ENCODE measurements at regions not wholly inside any gene's neighbourhood (a gene's known extent, or its start where the extent isn't known, plus 50 kb on each side); places are given as distances from the start of the nearest gene placed in this dataset.

DNA sequence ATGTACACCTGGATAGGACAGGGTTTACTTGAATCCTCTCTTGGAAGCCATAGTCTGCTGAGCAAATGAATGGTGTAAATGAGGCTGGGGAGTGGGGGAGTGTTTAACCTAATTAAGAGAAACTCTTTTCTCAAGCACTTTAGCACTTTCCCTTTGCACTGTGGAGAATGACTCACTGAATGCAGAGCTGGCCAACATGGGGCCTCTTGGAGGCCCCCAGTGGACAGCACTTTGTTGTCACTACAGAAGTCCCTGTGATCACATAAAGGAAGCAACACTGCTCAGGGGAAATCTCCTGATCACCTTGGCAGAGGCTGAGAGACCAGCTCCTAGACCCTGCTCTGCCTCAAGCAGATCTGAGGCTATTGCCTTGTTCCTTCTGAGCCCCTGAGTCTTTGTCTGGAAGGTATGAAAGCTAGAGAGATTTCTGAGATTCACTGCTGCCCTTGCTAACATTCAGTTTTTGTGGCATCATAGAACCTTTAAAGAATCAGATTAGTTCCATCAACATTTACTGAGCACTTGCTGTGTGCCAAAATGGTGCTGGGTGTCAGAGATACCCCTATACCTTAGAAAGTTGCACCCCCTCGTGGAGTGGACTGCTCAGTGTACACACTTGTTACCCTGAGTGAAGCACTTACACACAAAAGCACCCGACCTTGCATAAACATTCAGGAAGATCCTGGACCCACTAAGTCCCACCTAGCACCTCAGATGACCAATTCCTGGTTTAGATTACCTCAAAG lies 230.1 kb upstream of the CCL2 start:
- ChIA-PET POLR2A (no interaction called here), CTCF (ENCODE audit: low intra/inter-chr PET ratio, low total read pairs) (no interaction called here)
- Histone ChIP-seq H3K4me1 (ENCODE audit: insufficient read depth, low read length) (no peaks in the 10 kb centered on the region), H3K27me3 (ENCODE audit: control insufficient read depth in 1 of 2, insufficient read depth in 2 of 2, low read length in 2 of 2) (no peaks in the 10 kb centered on the region), H3K4me2 (ENCODE audit: low read depth, low read length) (no peak overlapping the region), H3K4me3 (replicated peaks in 1 of 3; ENCODE audit: insufficient read depth in 1 of 3, low read depth in 2 of 3, low read length in 3 of 3) (no peak overlapping the region), H3K27ac (ENCODE audit: extremely low read length, insufficient read depth, low read length) (no peak overlapping the region), H3K79me2 (ENCODE audit: insufficient read depth, low read length) (no peaks in the 10 kb centered on the region), H3K9ac (ENCODE audit: insufficient read depth, low read depth, low read length) (no peak overlapping the region), H2AFZ (ENCODE audit: low read length) (no peak overlapping the region), H3K9me3 (ENCODE audit: low read length) (peaks cover 4% of the 10 kb centered on the region), H4K20me1 (ENCODE audit: insufficient read depth, low read length) (no peaks in the 10 kb centered on the region), H3K36me3 (replicated peaks in 1 of 2; ENCODE audit: control insufficient read depth in 1 of 2, insufficient read depth in 2 of 2, low read length in 2 of 2) (no peaks in the 10 kb centered on the region)
- ATAC-seq, result no peak
- no TSS peak for BruUV-seq (replicated peaks)
- intact Hi-C loops (cut with micrococcal nuclease; ENCODE audit: unreplicated experiment) (no loop called here), in situ Hi-C loops (cut with HindIII; ENCODE audit: extremely low pct_ligation_motif_present, low pct_unique_long_range_greater_than_20kb) (no loop called here)
- no peak for FAIRE-seq
- no peak for TF ChIP-seq ZNF569 (CRISPR knock-in tag; IDR thresholded peaks at IDR 0.05; ENCODE audit: borderline replicate concordance)
- TF ChIP-seq MAFK (conservative IDR thresholded peaks at IDR 0.05 in 1 of 2, IDR thresholded peaks at IDR 0.05 in 1 of 2; ENCODE audit: low read length in 2 of 2), result no peak
- TF ChIP-seq XBP1 (CRISPR knock-in tag; IDR thresholded peaks at IDR 0.05), result no peak
- no peak for TF ChIP-seq PAX8 (CRISPR knock-in tag; IDR thresholded peaks at IDR 0.05; ENCODE audit: borderline replicate concordance)
- no peak for TF ChIP-seq ADNP (CRISPR knock-in tag; IDR thresholded peaks at IDR 0.05)
- TF ChIP-seq ZNF605 (CRISPR knock-in tag; IDR thresholded peaks at IDR 0.05), result no peak
- no peak for TF ChIP-seq ZNF724P (CRISPR knock-in tag; IDR thresholded peaks at IDR 0.05; ENCODE audit: borderline replicate concordance)
- no peak for TF ChIP-seq ZNF841 (CRISPR knock-in tag; IDR thresholded peaks at IDR 0.05; ENCODE audit: borderline replicate concordance)
- TF ChIP-seq ZNF615 (CRISPR knock-in tag; IDR thresholded peaks at IDR 0.05; ENCODE audit: borderline replicate concordance), result no peak
- TF ChIP-seq EZH2 (conservative IDR thresholded peaks at IDR 0.05; ENCODE audit: low read depth, low read length), result no peak
- no peak for TF ChIP-seq ZNF879 (CRISPR knock-in tag; IDR thresholded peaks at IDR 0.05)
- no peak for TF ChIP-seq DNMT3B (CRISPR knock-in tag; conservative IDR thresholded peaks at IDR 0.05)
- TF ChIP-seq ZNF775 (CRISPR knock-in tag; IDR thresholded peaks at IDR 0.05; ENCODE audit: borderline replicate concordance), result no peak
- no peak for TF ChIP-seq TEAD2 (CRISPR knock-in tag; IDR thresholded peaks at IDR 0.05)
- TF ChIP-seq CCDC6 (CRISPR knock-in tag; IDR thresholded peaks at IDR 0.05), result no peak
- TF ChIP-seq, protein P1, sequence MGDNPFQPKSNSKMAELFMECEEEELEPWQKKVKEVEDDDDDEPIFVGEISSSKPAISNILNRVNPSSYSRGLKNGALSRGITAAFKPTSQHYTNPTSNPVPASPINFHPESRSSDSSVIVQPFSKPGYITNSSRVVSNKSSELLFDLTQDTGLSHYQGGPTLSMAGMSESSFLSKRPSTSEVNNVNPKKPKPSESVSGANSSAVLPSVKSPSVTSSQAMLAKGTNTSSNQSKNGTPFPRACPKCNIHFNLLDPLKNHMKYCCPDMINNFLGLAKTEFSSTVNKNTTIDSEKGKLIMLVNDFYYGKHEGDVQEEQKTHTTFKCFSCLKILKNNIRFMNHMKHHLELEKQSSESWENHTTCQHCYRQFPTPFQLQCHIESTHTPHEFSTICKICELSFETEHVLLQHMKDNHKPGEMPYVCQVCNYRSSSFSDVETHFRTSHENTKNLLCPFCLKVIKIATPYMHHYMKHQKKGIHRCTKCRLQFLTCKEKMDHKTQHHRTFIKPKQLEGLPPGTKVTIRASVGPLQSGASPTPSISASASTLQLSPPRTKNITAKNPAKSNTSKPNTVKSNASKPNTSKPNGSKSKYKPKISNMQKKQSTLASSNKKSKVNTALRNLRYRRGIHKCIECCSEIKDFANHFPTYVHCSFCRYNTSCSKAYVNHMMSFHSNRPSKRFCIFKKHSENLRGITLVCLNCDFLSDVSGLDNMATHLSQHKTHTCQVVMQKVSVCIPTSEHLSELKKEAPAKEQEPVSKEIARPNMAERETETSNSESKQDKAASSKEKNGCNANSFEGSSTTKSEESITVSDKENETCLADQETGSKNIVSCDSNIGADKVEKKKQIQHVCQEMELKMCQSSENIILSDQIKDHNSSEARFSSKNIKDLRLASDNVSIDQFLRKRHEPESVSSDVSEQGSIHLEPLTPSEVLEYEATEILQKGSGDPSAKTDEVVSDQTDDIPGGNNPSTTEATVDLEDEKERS (CRISPR knock-in tag; IDR thresholded peaks at IDR 0.05), result no peak
- TF ChIP-seq, protein P2, sequence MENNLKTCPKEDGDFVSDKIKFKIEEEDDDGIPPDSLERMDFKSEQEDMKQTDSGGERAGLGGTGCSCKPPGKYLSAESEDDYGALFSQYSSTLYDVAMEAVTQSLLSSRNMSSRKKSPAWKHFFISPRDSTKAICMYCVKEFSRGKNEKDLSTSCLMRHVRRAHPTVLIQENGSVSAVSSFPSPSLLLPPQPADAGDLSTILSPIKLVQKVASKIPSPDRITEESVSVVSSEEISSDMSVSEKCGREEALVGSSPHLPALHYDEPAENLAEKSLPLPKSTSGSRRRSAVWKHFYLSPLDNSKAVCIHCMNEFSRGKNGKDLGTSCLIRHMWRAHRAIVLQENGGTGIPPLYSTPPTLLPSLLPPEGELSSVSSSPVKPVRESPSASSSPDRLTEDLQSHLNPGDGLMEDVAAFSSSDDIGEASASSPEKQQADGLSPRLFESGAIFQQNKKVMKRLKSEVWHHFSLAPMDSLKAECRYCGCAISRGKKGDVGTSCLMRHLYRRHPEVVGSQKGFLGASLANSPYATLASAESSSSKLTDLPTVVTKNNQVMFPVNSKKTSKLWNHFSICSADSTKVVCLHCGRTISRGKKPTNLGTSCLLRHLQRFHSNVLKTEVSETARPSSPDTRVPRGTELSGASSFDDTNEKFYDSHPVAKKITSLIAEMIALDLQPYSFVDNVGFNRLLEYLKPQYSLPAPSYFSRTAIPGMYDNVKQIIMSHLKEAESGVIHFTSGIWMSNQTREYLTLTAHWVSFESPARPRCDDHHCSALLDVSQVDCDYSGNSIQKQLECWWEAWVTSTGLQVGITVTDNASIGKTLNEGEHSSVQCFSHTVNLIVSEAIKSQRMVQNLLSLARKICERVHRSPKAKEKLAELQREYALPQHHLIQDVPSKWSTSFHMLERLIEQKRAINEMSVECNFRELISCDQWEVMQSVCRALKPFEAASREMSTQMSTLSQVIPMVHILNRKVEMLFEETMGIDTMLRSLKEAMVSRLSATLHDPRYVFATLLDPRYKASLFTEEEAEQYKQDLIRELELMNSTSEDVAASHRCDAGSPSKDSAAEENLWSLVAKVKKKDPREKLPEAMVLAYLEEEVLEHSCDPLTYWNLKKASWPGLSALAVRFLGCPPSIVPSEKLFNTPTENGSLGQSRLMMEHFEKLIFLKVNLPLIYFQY (CRISPR knock-in tag; IDR thresholded peaks at IDR 0.05; ENCODE audit: borderline replicate concordance), result no peak
- no peak for TF ChIP-seq ZFAT (CRISPR knock-in tag; conservative IDR thresholded peaks at IDR 0.05)
- 0% methylated on average over 1 of the region's 2 CpGs for WGBS (ENCODE audit: low lambda C conversion rate)
- no peak for DNase-seq (ENCODE audit: low spot score)

All from HepG2 (cell line).